ENCODE measurements at regions not wholly inside any gene's neighbourhood (a gene's known extent, or its start where the extent isn't known, plus 50 kb on each side); places are given as distances from the start of the nearest gene placed in this dataset.
A peak's percentile ranks its signal among the peaks of the same experiment; 100 is the strongest.

DNA sequence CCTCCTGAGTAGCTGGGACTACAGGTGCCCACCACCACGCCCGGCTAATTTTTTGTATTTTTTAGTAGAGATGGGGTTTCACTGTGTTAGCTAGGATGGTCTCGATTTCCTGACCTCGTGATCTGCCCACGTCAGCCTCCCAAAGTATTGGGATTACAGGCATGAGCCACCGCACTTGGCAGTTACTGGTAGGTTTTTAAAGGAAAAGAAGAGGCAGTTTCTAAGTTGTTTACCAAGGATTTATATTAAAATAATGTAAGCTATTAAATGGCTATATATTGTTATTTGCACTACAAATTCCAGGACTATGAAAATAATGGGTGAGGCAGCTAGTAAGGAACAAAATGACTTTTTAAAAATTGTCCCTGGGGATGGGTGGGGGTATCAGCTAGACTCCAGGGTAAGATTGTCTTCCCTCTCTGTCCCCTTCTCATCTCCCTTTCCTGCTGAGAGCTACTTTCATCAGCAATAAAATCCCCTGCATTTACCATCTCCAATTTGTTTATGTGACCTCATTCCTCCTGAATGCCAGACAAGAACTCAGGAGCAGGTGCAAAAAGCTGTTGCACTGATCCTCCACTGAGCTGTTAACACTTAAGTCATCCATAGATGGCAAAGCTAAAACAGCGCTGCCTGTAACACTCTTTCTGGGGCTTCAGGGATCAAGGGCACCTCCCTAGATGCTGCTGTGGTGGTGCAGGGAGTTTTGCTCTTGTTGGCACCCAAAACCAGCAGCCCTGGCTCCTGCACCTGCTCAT lies 165.2 kb downstream of the ZPLD1 start:
- no peak for DNase-seq (ENCODE audit: low read depth in 3 of 3)

GRCh38 chr3:102605153-102605552 lies 170.3 kb downstream of the ZPLD1 start:
- DNase-seq (ENCODE audit: low read depth in 3 of 3) = no peak

DNA sequence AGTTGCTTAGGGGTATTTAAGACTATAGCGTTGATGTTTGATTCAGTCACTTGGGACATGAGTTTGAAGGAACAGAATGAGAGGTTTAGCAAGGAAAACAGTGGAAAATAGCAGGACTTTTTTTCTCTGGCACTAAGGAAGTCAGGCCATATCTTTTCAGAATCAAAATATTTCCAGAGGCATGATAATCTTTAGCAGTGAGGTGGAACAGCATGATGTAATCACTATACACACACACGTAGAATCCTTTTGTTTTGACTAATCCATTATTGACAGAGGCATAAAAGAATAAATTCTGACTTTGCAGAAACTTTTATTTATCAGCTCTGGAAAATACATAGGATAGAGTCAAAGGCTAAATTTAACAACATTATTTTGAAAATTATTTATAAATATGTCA lies 174.1 kb downstream of the ZPLD1 start:
- DNase-seq (ENCODE audit: low read depth in 3 of 3) = no peak

DNA sequence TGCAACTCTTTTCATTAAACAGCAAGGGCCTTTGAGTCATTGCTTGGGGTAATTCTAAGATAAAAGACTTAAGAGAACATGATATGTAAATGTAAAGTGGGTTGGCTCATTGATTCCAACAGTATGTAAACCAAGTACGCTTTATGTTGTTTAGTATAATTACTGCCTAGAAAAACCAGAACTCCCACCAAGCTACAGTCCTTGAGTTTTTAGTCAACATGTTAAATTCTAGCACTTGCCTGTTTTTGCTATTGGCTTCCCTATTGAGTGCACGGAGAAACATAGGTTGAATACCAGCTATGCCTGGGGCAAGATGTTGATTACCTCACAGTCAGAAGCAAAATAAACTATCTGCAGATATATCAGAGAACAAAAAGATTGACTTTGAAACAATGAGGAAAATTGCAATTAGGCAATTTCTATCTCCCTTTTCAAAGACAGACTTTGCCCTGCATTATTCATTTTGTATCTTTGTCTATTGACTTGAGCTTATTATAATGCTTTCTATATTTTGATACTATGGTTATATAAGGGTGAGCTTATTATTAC lies 179.3 kb downstream of the ZPLD1 start:
- DNase-seq (ENCODE audit: low read depth in 3 of 3) = no peak

DNA sequence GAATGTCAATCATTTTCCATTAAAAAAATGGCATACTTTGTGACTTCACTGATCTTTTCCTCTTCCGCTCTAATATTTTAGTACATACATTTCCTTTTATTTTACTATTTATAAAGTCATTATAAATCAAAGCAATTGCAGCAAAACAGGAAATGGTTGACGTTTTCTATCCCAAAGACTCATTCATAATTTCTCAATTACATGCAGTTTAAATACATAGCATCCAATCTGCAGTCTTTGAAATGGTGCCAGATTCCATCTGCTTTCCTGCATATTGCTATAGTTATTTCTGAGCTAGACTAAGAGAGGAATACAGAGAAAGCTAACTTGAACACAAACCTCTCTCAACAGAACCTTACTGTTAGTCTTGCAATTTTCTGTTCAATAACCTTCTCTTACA lies 179.8 kb downstream of the ZPLD1 start:
- DNase-seq (ENCODE audit: low read depth in 3 of 3) = no peak

DNA sequence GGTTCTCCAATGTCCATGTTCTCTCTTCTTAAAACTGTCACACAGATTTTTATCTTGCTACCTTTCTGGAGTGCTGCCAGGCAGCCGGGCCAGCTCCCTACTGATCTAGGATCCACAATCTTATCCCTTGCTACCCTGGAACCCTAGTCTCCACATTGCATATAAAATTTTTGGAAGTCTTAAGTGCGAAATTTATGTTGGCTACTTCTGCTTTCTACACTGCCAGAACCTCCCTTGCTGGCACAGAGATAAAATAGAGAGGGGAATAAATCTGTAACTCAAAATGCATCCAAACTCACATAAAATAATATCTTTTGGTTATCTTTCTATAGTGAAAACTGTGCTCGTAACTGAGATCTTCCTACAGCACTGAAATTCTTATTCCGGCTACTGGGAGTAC lies 182.6 kb downstream of the ZPLD1 start:
- DNase-seq (ENCODE audit: low read depth in 3 of 3) = no peak

DNA sequence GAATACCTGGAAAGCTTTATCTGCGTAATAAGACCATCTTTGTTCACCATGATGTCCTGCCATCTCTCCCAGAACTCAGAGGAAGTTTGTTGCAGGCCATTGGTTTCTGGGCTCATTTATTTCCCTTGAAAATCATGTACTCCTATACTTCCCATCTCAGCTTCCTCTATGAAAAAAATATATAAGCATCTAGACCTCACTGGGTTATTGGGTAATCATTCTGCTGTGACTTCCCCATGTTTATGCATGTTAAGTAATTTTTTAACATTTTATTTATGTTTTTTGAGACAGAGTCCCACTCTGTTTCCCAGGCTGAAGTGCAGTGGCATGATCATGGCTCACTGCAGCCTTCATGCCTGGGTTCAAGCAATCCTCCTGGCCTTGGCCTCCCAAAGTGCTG lies 184.5 kb downstream of the ZPLD1 start:
- DNase-seq (ENCODE audit: low read depth in 3 of 3) = no peak

- no peak for DNase-seq (ENCODE audit: low read depth in 3 of 3)
Measured at GRCh38 chr3:102629943-102630342, 195.1 kb downstream of the ZPLD1 start.

- DNase-seq (ENCODE audit: low read depth in 3 of 3) = no peak
Measured at GRCh38 chr3:102630531-102630930, 195.7 kb downstream of the ZPLD1 start.

DNA sequence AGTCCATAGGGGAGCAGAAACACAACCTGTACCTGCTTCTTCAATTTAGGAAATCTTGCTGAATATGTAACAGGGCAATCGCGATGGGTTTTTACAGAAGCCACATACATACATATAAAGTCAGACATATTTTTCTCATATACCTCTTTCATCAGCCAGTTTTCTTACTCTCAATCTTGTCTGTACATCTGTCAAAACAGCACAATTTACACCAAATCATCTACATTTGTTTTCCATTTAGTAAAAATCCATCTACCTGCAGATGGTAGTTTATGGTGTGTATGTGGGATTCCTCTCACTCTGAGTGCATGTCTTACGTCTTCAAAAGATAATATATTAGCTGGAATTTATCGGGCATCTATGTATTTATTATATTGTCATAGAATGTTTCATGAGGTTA lies 208.7 kb downstream of the ZPLD1 start:
- no peak for DNase-seq (ENCODE audit: low read depth in 3 of 3)

- DNase-seq (ENCODE audit: low read depth in 3 of 3) = no peak
Measured at GRCh38 chr3:102646557-102646956, 211.7 kb downstream of the ZPLD1 start.

DNA sequence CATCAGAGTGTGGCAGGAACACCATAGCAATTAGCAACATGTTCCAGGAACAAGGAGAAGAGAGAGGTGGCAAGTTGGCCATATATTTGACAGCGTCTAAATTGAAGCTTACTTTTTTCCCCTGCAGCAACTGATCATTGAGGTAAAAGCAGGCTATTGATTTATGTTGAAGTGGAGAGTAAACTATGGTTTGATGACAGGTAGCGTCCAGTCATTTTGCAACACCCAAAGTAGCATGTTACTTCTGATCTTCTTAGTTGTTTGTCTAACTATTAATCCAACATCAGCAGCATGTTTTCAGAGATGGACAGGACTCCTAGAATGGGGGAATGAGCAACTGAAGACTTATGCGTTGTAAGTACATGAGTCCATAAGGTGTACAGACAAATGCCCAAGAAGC lies 225.8 kb downstream of the ZPLD1 start:
- DNase-seq (ENCODE audit: low read depth in 3 of 3) = no peak

DNA sequence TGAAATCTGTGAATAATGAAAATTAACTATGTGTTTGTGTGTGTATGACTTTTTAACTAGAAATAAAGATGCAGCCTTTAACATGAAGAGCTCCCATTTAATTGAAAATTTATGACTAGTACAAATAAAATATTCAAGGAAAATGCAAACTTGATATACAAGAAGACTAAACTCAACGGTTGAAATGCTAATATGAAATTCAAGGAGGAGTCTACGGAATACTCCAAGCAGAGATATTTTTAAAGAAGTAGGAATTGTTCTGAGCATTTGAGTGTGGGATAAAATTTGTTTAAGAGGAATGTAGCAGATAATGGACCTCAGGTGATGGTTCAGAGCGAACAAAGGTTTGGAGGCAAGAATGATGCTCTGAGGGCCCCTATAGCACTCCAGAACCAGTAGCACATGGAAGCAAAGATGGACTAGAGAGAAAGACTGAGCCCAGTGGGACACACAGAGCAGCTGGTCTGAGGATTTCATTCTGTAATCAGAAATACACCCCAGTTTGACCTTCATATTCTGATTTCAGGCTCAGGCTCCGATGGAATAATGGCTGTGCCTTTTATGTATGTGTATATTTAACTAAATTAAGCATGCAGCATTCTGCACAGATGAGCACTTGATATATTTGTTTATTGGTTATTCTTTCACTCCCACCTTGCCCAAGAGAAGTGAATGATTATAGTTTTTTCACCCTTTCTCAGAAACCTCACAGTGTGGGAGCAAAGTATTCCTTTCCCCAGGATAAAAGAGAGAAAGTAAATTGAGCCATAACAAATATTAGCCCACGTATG lies 227.1 kb downstream of the ZPLD1 start:
- no peak for DNase-seq (ENCODE audit: low read depth in 3 of 3)

DNA sequence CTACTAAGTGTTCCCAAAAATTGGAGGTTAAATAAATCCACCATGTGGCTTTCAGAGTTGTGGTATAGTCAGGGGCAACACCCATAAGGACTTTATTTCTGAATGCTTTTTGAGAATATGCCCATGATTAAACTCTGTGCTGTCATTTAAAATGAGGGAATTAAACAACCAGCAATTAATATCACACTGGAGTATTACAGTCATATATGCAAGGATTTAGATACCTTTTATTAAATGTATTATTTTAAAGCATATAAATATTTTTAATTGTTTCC lies 227.6 kb downstream of the ZPLD1 start:
- no peak for DNase-seq (ENCODE audit: low read depth in 3 of 3)

GRCh38 chr3:102664126-102664525 lies 229.3 kb downstream of the ZPLD1 start:
- no peak for DNase-seq (ENCODE audit: low read depth in 3 of 3)

- DNase-seq (ENCODE audit: low read depth in 3 of 3) = no peak
Measured at GRCh38 chr3:102665183-102665582, 230.4 kb downstream of the ZPLD1 start.

- DNase-seq (ENCODE audit: low read depth in 3 of 3) = no peak
Measured at GRCh38 chr3:102668247-102668646, 233.4 kb downstream of the ZPLD1 start.

DNA sequence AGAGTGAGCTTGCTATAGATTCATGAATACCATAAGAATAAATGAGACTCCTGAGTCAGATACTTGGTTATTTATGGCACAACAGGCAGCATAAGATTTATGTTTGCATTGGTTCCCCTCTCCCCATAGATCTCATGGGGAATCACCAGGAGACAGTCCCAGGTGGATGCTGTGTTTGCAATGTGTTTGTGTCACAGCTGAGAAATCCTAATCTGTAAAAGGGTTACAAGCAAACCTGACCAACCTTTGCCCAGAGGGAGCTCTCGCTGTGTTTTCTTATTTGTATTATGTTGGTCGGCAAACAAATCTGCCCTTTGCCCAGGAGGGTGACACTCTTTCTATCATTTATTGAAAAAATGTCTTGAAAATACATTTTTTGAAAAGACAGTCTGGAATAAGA lies 236.2 kb downstream of the ZPLD1 start:
- no peak for DNase-seq (ENCODE audit: low read depth in 3 of 3)

- DNase-seq (ENCODE audit: low read depth in 3 of 3) = no peak
Measured at GRCh38 chr3:102672305-102672704, 237.5 kb downstream of the ZPLD1 start.

DNA sequence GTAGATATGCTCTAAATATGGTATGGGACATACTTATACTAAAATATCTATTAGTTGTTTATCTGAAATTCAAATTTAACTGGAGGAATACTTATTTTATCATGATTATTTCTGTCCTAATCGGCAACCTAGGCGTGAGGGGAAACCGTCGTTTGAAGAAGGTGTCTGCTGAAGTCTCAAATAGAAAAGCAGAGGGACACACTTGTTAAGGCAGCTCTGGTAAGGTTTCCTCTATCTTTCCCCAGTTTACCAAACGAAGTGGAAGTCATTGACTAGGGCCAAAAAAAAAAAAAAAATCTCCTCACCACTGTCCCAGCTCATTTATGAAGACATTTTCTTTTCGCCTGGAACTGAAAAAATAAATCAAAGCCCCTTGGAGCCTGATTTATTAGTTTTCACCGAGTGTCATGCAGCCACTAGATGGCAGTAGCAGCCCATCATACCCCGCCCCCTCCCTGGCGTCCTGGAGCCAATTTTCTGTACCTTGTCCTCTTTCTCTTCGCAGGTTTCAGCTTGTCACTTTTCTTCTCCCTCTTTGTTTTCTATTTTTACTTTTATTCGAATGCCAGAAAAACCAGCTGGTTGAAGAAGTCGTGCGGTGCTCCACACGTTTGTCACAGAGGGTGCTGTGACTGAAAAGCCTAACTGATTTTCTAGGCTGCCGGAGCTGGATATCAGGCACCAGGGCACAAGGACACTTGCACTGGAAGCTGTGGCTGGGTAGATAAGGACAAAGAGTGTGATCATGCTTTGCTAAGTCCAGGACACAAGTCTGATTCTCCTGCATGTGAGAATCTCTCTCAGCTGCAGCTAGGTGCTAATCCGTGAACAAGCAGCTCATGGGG lies 238.7 kb downstream of the ZPLD1 start:
- DNase-seq (ENCODE audit: low read depth in 3 of 3) = peak; percentile 29 to 60 (median 45)

DNA sequence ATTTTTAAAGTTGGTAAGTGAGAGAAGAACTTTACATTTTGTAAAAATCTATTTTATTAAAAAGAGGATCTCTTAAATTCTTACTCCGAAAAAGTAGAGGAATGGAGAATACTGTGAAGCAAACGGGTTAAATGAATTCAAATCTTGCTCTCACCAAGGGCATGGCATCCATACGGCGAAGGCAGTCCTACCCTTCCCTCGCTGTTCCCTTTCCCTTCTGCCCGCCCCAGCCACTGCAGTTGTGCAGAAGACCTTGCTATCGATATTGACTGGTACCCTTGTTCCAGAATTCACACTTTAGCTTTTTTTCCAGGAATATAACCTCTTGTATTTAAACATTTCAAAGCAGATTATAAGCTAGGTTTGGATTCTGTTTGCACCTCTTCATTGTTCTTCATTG lies 239.5 kb downstream of the ZPLD1 start:
- DNase-seq (ENCODE audit: low read depth in 3 of 3) = no peak

DNA sequence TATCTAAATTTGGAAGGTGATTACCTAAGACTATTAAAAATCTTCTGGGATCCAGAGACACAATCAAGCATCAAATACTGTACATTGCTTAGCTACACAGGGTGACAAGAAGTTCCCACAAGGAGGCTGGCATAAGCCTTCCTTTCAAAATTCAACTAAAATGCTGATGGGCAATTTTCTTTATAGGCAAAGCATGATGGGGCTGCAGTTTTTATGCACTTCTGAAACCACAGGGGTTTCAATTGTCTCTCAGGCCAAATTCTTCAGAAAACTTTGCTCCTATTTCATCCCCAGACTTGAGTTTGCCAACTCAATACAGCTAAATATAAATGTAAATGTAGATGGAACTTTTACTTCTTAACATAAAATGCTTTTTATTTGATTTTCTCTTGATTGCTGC lies 241.6 kb downstream of the ZPLD1 start:
- DNase-seq (ENCODE audit: low read depth in 3 of 3) = no peak

Data from stimulated activated CD4-positive, alpha-beta T cell treated with anti-CD3 and anti-CD28 coated beads, TNF-alpha, amount 100 ng/mL, for 48 hours (primary cell).